Hepatocyte (in vitro differentiated cells): ENCODE measurements at regions not wholly inside any gene's neighbourhood (a gene's known extent, or its start where the extent isn't known, plus 50 kb on each side); places are given as distances from the start of the nearest gene placed in this dataset.
A peak's percentile ranks its signal among the peaks of the same experiment; 100 is the strongest.
"Not testable (repeated sequence)": the region's sequence is repeated elsewhere in the genome, so short reads cannot be mapped to it uniquely, and the experiment has no call there.

Source experiments
- DNase-seq: peaks from one replicate; pipeline ENCODE4 v3.0.0-alpha.2; 2016; ENCODE audit warnings: low spot score
- H2AFZ ChIP-seq: fragments of 200-600 bp; sonication (generic); 2 replicates; pipeline ENCODE4 v1.6.0; 2016; ENCODE audit warnings: antibody characterized with exemption, mild to moderate bottlenecking
- H3K27ac ChIP-seq: fragments of 200-600 bp; sonication (generic); 2 replicates; pipeline ENCODE4 v1.5.1; 2016; ENCODE audit warnings: mild to moderate bottlenecking
- H3K27me3 ChIP-seq: fragments of 200-600 bp; sonication (generic); 2 replicates; pipeline ENCODE4 v1.6.1; 2016
- H3K36me3 ChIP-seq: fragments of 200-600 bp; sonication (generic); replicated peaks from 2 replicates; pipeline ENCODE4 v1.5.1; 2016; ENCODE audit warnings: low read depth; ENCODE audit not compliant: insufficient read depth
- H3K4me1 ChIP-seq: fragments of 200-600 bp; sonication (generic); 2 replicates; pipeline ENCODE4 v1.5.1; 2016; ENCODE audit warnings: mild to moderate bottlenecking, moderate library complexity; ENCODE audit not compliant: insufficient read depth
- H3K4me2 ChIP-seq: fragments of 200-600 bp; sonication (generic); 2 replicates; pipeline ENCODE4 v1.6.0; 2016
- H3K4me3 ChIP-seq: fragments of 200-600 bp; sonication (generic); 2 replicates; pipeline ENCODE4 v1.5.1; 2016; ENCODE audit warnings: mild to moderate bottlenecking
- H3K79me2 ChIP-seq: fragments of 200-600 bp; sonication (generic); 2 replicates; pipeline ENCODE4 v1.6.0; 2017; ENCODE audit warnings: mild to moderate bottlenecking
- H3K9me2 ChIP-seq: fragments of 200-600 bp; sonication (generic); replicated peaks from 2 replicates; pipeline ENCODE4 v1.6.0; 2017; ENCODE audit warnings: mild to moderate bottlenecking; ENCODE audit not compliant: insufficient read depth
- H3K9me3 ChIP-seq: fragments of 200-600 bp; sonication (generic); 2 replicates; pipeline ENCODE4 v1.5.1; 2016; ENCODE audit warnings: low read depth, mild to moderate bottlenecking
- H4K20me1 ChIP-seq: fragments of 200-600 bp; sonication (generic); 2 replicates; pipeline ENCODE4 v1.6.0; 2016; ENCODE audit warnings: mild to moderate bottlenecking; ENCODE audit not compliant: insufficient read depth, poor library complexity, severe bottlenecking
- CTCF ChIP-seq: fragments of 200-600 bp; sonication (generic); IDR thresholded peaks from 2 replicates; pipeline ENCODE4 v1.5.1; 2016; ENCODE audit warnings: antibody characterized with exemption, mild to moderate bottlenecking; ENCODE audit not compliant: poor library complexity
- EZH2 ChIP-seq: fragments of 200-600 bp; sonication (generic); IDR thresholded peaks from 2 replicates; pipeline ENCODE4 v1.6.1; 2016; ENCODE audit warnings: antibody characterized with exemption, mild to moderate bottlenecking, borderline replicate concordance
- EZH2phosphoT487 ChIP-seq: fragments of 200-600 bp; sonication (generic); IDR thresholded peaks from one replicate; pipeline ENCODE4 v1.6.1; 2018; ENCODE audit warnings: antibody characterized with exemption, mild to moderate bottlenecking, low read depth, moderate library complexity; ENCODE audit not compliant: unreplicated experiment, severe bottlenecking
- whole genome bisulfite sequencing: methylation state at CpG from one replicate; pipeline ENCODE4 v1.1.6; 2016; ENCODE audit warnings: low lambda C conversion rate; ENCODE audit errors: missing lambda C conversion rate; 5-methylcytosine and 5-hydroxymethylcytosine counted together

GRCh38 chr14:58987591-58987990 lies 200.9 kb upstream of the DAAM1 start:
- Histone ChIP-seq H3K4me2 (no peak overlapping the region), H3K4me3 (no peak overlapping the region), H3K4me1 (no peaks in the 10 kb centered on the region), H2AFZ (no peak overlapping the region), H3K27ac (no peak overlapping the region), H3K9me2 (no peaks in the 10 kb centered on the region), H3K27me3 (no peaks in the 10 kb centered on the region), H3K9me3 (no peaks in the 10 kb centered on the region), H3K36me3 (no peaks in the 10 kb centered on the region), H3K79me2 (no peaks in the 10 kb centered on the region), H4K20me1 (no peaks in the 10 kb centered on the region)
- no peak for DNase-seq
- TF ChIP-seq EZH2 (no peak), CTCF (no peak), EZH2phosphoT487 (no peak)
- 92% methylated on average over 3 of the region's 3 CpGs for WGBS

- Histone ChIP-seq H3K27me3 (no peaks in the 10 kb centered on the region), H3K36me3 (no peaks in the 10 kb centered on the region), H2AFZ (no peak overlapping the region), H3K27ac (no peak overlapping the region), H3K79me2 (no peaks in the 10 kb centered on the region), H3K4me1 (no peaks in the 10 kb centered on the region), H3K9me2 (no peaks in the 10 kb centered on the region), H3K9me3 (no peaks in the 10 kb centered on the region), H3K4me2 (no peak overlapping the region), H3K4me3 (no peak overlapping the region), H4K20me1 (no peaks in the 10 kb centered on the region)
- TF ChIP-seq EZH2phosphoT487 (no peak), EZH2 (no peak), CTCF (no peak)
- 96% methylated on average over 1 of the region's 1 CpG for WGBS
- DNase-seq: no peak
Observed at GRCh38 chr14:58992935-58993334, 195.5 kb upstream of the DAAM1 start.

GRCh38 chr14:58994130-58994529 lies 194.3 kb upstream of the DAAM1 start:
- H4K20me1 ChIP-seq: no peaks in the 10 kb centered on the region
- no peaks in the 10 kb centered on the region for H3K4me1 ChIP-seq
- no peak overlapping the region for H3K4me3 ChIP-seq
- H3K4me2 ChIP-seq: no peak overlapping the region
- no peak overlapping the region for H3K27ac ChIP-seq
- no peaks in the 10 kb centered on the region for H3K36me3 ChIP-seq
- H3K27me3 ChIP-seq: no peaks in the 10 kb centered on the region
- H3K9me2 ChIP-seq: no peaks in the 10 kb centered on the region
- TF ChIP-seq EZH2 (no peak), CTCF (no peak), EZH2phosphoT487 (no peak)
- H3K79me2 ChIP-seq: no peaks in the 10 kb centered on the region
- H2AFZ ChIP-seq: no peak overlapping the region
- H3K9me3 ChIP-seq: no peaks in the 10 kb centered on the region
- WGBS: 39% methylated on average over 1 of the region's 1 CpG
- DNase-seq: no peak

GRCh38 chr14:59004012-59004411 lies 184.5 kb upstream of the DAAM1 start:
- H3K9me3 ChIP-seq: no peaks in the 10 kb centered on the region
- H3K9me2 ChIP-seq: no peaks in the 10 kb centered on the region
- H3K36me3 ChIP-seq: no peaks in the 10 kb centered on the region
- no peak for DNase-seq
- H4K20me1 ChIP-seq: no peaks in the 10 kb centered on the region
- H3K79me2 ChIP-seq: no peaks in the 10 kb centered on the region
- no peak overlapping the region for H3K27ac ChIP-seq
- H3K4me2 ChIP-seq: no peak overlapping the region
- peak; percentile 17 for TF ChIP-seq CTCF
- TF ChIP-seq EZH2: no peak
- WGBS: 94% methylated on average over 2 of the region's 2 CpGs
- H3K4me1 ChIP-seq: no peaks in the 10 kb centered on the region
- no peaks in the 10 kb centered on the region for H3K27me3 ChIP-seq
- H2AFZ ChIP-seq: no peak overlapping the region
- H3K4me3 ChIP-seq: no peak overlapping the region

- not testable (repeated sequence) for H3K4me3 ChIP-seq, H3K27ac ChIP-seq, H3K9me3 ChIP-seq, H3K4me1 ChIP-seq, H3K9me2 ChIP-seq, DNase-seq, H3K79me2 ChIP-seq, H3K36me3 ChIP-seq, H3K27me3 ChIP-seq, H4K20me1 ChIP-seq, H3K4me2 ChIP-seq, H2AFZ ChIP-seq
- 95% methylated on average over 4 of the region's 4 CpGs for WGBS
Observed at GRCh38 chr14:59006179-59006578, 182.3 kb upstream of the DAAM1 start.
